GM19395 (cell line): ENCODE measurements at regions not wholly inside any gene's neighbourhood (a gene's known extent, or its start where the extent isn't known, plus 50 kb on each side); places are given as distances from the start of the nearest gene placed in this dataset.
A peak's percentile ranks its signal among the peaks of the same experiment; 100 is the strongest.
"Not testable (repeated sequence)": the region's sequence is repeated elsewhere in the genome, so short reads cannot be mapped to it uniquely, and the experiment has no call there.

Source experiments
- ATAC-seq: cut with Tn5 transposase; IDR thresholded peaks from one replicate; pipeline ENCODE4 v1.9.1; 2021; ENCODE audit warnings: mild to moderate bottlenecking, moderate library complexity; ENCODE audit not compliant: unreplicated experiment

- ATAC-seq = not testable (repeated sequence)
Observed at GRCh38 chr16:31975826-31976419, 102.3 kb downstream of the ZNF267 start.

- ATAC-seq = not testable (repeated sequence)
Observed at GRCh38 chr16:31978463-31978862, 104.9 kb downstream of the ZNF267 start.

GRCh38 chr16:31981739-31982138 lies 108.1 kb downstream of the ZNF267 start:
- not testable (repeated sequence) for ATAC-seq

GRCh38 chr16:31982986-31983385 lies 109.4 kb downstream of the ZNF267 start:
- not testable (repeated sequence) for ATAC-seq

GRCh38 chr16:31983666-31984065 lies 110.1 kb downstream of the ZNF267 start:
- ATAC-seq = not testable (repeated sequence)

- not testable (repeated sequence) for ATAC-seq
Observed at GRCh38 chr16:31986895-31987294, 113.3 kb downstream of the ZNF267 start.

- peak; percentile 66 for ATAC-seq
Observed at GRCh38 chr16:31988595-31989581, 115.3 kb downstream of the ZNF267 start.

GRCh38 chr16:31990261-31990660 lies 116.7 kb downstream of the ZNF267 start:
- ATAC-seq = not testable (repeated sequence)

- not testable (repeated sequence) for ATAC-seq
Observed at GRCh38 chr16:31990980-31991379, 117.4 kb downstream of the ZNF267 start.

- not testable (repeated sequence) for ATAC-seq
Observed at GRCh38 chr16:31996325-31996724, 122.7 kb downstream of the ZNF267 start.

- not testable (repeated sequence) for ATAC-seq
Observed at GRCh38 chr16:32002496-32002895, 128.9 kb downstream of the ZNF267 start.

- ATAC-seq = not testable (repeated sequence)
Observed at GRCh38 chr16:32003819-32004218, 130.2 kb downstream of the ZNF267 start.

- not testable (repeated sequence) for ATAC-seq
Observed at GRCh38 chr16:32038783-32039496, 165.3 kb downstream of the ZNF267 start.

- not testable (repeated sequence) for ATAC-seq
Observed at GRCh38 chr16:32039919-32040318, 166.3 kb downstream of the ZNF267 start.

GRCh38 chr16:32066016-32066651 lies 187.0 kb upstream of the TP53TG3D start:
- not testable (repeated sequence) for ATAC-seq

GRCh38 chr16:32071586-32071985 lies 181.5 kb upstream of the TP53TG3D start:
- ATAC-seq = not testable (repeated sequence)

GRCh38 chr16:32083891-32084290 lies 169.2 kb upstream of the TP53TG3D start:
- ATAC-seq = not testable (repeated sequence)

- ATAC-seq = not testable (repeated sequence)
Observed at GRCh38 chr16:32084656-32085401, 168.3 kb upstream of the TP53TG3D start.

GRCh38 chr16:32085438-32086141 lies 167.5 kb upstream of the TP53TG3D start:
- ATAC-seq = not testable (repeated sequence)
